SW480 (cell line): ENCODE measurements at regions not wholly inside any gene's neighbourhood (a gene's known extent, or its start where the extent isn't known, plus 50 kb on each side); places are given as distances from the start of the nearest gene placed in this dataset.
"Not testable (repeated sequence)": the region's sequence is repeated elsewhere in the genome, so short reads cannot be mapped to it uniquely, and the experiment has no call there.

Source experiments
- DNase-seq: peaks from one replicate; pipeline ENCODE4 v3.0.0-alpha.2; 2016; ENCODE audit warnings: low spot score

- no peak for DNase-seq
Measured at GRCh38 chr12:105888696-105889095, 250.1 kb downstream of the NUAK1 start.

- no peak for DNase-seq
Measured at GRCh38 chr12:105892362-105892910, 246.3 kb downstream of the NUAK1 start.

- DNase-seq, result not testable (repeated sequence)
Measured at GRCh38 chr12:105895197-105895832, 243.4 kb downstream of the NUAK1 start.

- DNase-seq, result no peak
Measured at GRCh38 chr12:105897311-105897725, 241.4 kb downstream of the NUAK1 start.

GRCh38 chr12:105898271-105898670 lies 240.5 kb downstream of the NUAK1 start:
- DNase-seq, result not testable (repeated sequence)

GRCh38 chr12:105899589-105899988 lies 239.2 kb downstream of the NUAK1 start:
- DNase-seq, result no peak

- DNase-seq, result no peak
Measured at GRCh38 chr12:105906561-105906960, 232.2 kb downstream of the NUAK1 start.

- no peak for DNase-seq
Measured at GRCh38 chr12:105907982-105908381, 230.8 kb downstream of the NUAK1 start.

GRCh38 chr12:105910030-105910429 lies 228.7 kb downstream of the NUAK1 start:
- no peak for DNase-seq

- DNase-seq, result peak; percentile 41
Measured at GRCh38 chr12:105911966-105912365, 226.8 kb downstream of the NUAK1 start.

GRCh38 chr12:105912882-105913678 lies 225.7 kb downstream of the NUAK1 start:
- DNase-seq, result no peak

GRCh38 chr12:105915997-105916759 lies 222.6 kb downstream of the NUAK1 start:
- no peak for DNase-seq

- DNase-seq, result no peak
Measured at GRCh38 chr12:105916760-105917039, 222.1 kb downstream of the NUAK1 start.

- no peak for DNase-seq
Measured at GRCh38 chr12:105920161-105920684, 218.5 kb downstream of the NUAK1 start.

GRCh38 chr12:105921055-105921454 lies 217.7 kb downstream of the NUAK1 start:
- no peak for DNase-seq

- no peak for DNase-seq
Measured at GRCh38 chr12:105921872-105922669, 216.7 kb downstream of the NUAK1 start.

GRCh38 chr12:105922670-105923102 lies 216.1 kb downstream of the NUAK1 start:
- DNase-seq, result peak; percentile 69

GRCh38 chr12:105924526-105925208 lies 214.1 kb downstream of the NUAK1 start:
- DNase-seq, result no peak

- no peak for DNase-seq
Measured at GRCh38 chr12:105927564-105927963, 211.2 kb downstream of the NUAK1 start.

GRCh38 chr12:105928436-105928835 lies 210.3 kb downstream of the NUAK1 start:
- no peak for DNase-seq

- no peak for DNase-seq
Measured at GRCh38 chr12:105929192-105929591, 209.6 kb downstream of the NUAK1 start.
